Muscle layer of duodenum (tissue), 2 donors: ENCODE measurements at regions not wholly inside any gene's neighbourhood (a gene's known extent, or its start where the extent isn't known, plus 50 kb on each side); places are given as distances from the start of the nearest gene placed in this dataset.
"Not testable (repeated sequence)": the region's sequence is repeated elsewhere in the genome, so short reads cannot be mapped to it uniquely, and the experiment has no call there.

ENCODE experiments used
- H3K27ac ChIP-seq: one replicate; pipeline ENCODE4 v1.7.0; 2013; ENCODE audit warnings: mild to moderate bottlenecking, low read length
- H3K27me3 ChIP-seq: one replicate; pipeline ENCODE4 v1.7.0; 2013; ENCODE audit warnings: low read depth, mild to moderate bottlenecking, control low read depth, low read length
- H3K36me3 ChIP-seq, 2 donors: one replicate each; pipeline ENCODE4 v1.7.0; 2013; ENCODE audit warnings: low read length in 2 of 2, control low read depth in 1 of 2, mild to moderate bottlenecking in 1 of 2; ENCODE audit not compliant: insufficient read depth in 2 of 2, control insufficient read depth in 1 of 2
- H3K4me1 ChIP-seq, 2 donors: one replicate each; pipeline ENCODE4 v1.7.0; 2013; ENCODE audit warnings: low read length in 2 of 2, mild to moderate bottlenecking in 2 of 2, control low read depth in 1 of 2, moderate library complexity in 1 of 2; ENCODE audit not compliant: insufficient read depth in 2 of 2, control insufficient read depth in 1 of 2
- H3K4me3 ChIP-seq, 2 donors: one replicate each; pipeline ENCODE4 v1.7.0; 2013; ENCODE audit warnings: low read length in 2 of 2, low read depth in 1 of 2, mild to moderate bottlenecking in 1 of 2
- H3K9me3 ChIP-seq, 2 donors: one replicate each; pipeline ENCODE4 v1.7.0; 2013; ENCODE audit warnings: low read length in 2 of 2, control low read depth in 1 of 2, mild to moderate bottlenecking in 1 of 2; ENCODE audit not compliant: control insufficient read depth in 1 of 2
- donor health status: healthy.

DNA sequence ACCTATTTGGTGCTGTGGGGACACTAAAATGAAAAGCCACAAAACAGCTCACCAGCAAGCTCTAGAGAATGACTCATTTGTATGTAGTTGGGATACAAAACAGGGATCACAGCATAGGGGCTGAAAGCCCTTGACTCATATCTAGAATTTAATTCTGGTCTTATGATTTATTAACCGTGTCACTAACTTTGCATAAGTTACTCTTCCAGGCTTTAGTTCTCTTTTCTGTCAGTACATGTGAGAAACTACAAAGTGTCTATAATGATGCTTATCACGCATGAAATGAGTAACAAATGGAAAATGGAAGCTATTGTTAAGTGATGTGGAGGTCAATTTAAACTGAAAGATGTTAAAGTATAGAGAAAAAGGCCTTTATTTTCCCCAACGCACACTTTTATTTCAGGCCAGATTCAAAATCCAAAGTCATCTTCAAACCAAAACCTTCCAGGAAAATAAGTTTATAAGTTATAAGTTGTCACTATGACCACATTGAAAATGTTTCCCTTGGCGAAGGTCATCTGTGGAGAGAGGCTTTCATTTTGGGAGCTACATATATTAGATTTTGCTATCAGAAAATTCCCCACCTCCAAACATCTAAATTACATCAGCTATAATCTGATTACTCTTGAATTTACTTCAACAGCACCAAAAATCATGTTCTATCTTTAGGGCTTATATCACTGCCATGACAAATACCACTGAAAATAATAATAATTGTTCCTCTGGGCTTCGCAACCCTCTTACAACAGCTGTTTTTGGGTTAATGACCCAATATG is 430.5 kb downstream of the MRPL39 start:
- no peaks in the 10 kb centered on the region for H3K9me3 ChIP-seq
- no peak overlapping the region for H3K27ac ChIP-seq
- H3K4me1 ChIP-seq: no peaks in the 10 kb centered on the region
- H3K4me3 ChIP-seq: no peak overlapping the region
- no peaks in the 10 kb centered on the region for H3K27me3 ChIP-seq
- no peaks in the 10 kb centered on the region for H3K36me3 ChIP-seq

DNA sequence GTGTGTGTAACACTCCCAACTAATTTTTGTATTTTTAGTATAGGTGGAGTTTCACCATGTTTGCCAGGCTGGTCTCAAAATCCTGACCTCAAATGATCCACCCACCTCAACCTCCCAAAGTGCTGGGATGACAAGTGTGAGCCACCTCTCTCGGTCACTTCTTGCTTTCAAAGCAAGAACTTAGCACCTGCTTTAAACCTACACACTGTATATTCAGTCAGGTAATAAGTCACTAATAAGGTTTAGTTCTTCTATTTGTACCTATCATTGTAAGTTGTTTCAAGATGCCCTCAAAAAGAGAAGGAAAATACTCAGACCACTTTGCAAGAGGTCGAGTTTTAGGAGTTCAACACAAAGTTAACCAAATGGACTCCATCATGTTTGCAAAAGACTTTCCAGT is 431.3 kb downstream of the MRPL39 start:
- Histone ChIP-seq H3K4me3 (no peak overlapping the region), H3K9me3 (no peaks in the 10 kb centered on the region), H3K4me1 (no peaks in the 10 kb centered on the region), H3K36me3 (no peaks in the 10 kb centered on the region), H3K27me3 (no peaks in the 10 kb centered on the region), H3K27ac (no peak overlapping the region)

DNA sequence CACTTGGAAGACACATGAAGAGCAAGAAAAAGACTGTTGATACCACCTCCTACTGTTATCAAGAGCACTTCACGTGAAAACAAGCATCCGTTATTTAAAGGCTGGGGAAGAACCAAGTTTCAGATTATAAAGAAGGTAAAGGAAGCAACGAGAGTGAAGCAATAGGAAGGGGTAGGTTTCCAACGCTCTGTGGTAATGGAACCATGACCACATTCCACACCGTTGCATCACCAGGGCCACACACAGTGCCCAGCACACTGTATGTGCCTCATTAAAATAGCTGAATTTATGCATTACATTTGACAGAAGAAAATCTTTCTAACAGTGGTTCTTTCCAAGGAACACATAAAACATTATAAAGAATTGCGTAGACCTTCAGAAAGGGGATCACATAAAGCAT is 435.8 kb downstream of the MRPL39 start:
- Histone ChIP-seq H3K4me1 (no peaks in the 10 kb centered on the region), H3K27ac (no peak overlapping the region), H3K36me3 (no peaks in the 10 kb centered on the region), H3K9me3 (peaks cover 0 to 5% of the 10 kb centered on the region in 2 donors), H3K27me3 (no peaks in the 10 kb centered on the region), H3K4me3 (no peak overlapping the region)

DNA sequence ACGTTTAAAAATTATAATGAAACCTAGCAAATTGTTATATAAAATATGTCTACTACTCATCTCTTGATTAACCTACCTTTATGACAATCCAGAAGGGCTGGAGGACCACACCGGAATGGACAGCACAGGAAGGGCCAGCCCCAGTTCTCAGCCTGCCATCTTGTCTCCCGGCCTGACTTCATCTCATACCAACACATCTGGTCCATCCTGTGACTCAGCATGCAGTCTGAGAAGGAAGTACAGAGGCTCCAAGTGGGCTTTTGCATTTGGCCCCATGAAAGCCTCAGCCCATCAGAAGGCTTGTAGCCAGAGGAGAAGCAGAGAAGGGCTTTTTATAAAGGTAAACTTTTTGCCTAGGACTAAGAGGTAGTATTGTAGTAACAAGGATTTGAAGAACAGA is 436.6 kb downstream of the MRPL39 start:
- Histone ChIP-seq H3K36me3 (no peaks in the 10 kb centered on the region), H3K9me3 (peaks cover 0 to 5% of the 10 kb centered on the region in 2 donors), H3K27me3 (no peaks in the 10 kb centered on the region)

DNA sequence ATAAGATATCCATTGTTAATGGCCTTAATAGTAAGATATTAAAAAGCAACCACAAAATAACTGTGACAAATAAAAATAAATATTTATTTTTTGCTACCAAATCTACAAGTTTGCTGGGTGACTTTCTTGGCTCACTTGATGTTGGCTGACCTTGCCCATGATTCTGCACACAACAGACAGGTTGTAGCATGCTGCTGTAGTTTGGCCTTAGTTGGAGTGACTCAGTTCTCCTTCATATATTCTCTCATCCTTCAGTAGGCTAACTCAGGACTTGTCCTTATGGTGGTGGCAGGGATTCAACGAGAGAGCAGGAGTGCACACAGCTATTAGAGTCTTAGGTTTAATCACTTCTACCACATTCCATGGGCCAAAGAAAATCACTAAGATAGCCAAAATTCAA is 437.9 kb downstream of the MRPL39 start:
- no peak overlapping the region for H3K4me3 ChIP-seq
- H3K27me3 ChIP-seq: no peaks in the 10 kb centered on the region
- no peaks in the 10 kb centered on the region for H3K4me1 ChIP-seq
- no peak overlapping the region for H3K27ac ChIP-seq
- no peaks in the 10 kb centered on the region for H3K36me3 ChIP-seq
- H3K9me3 ChIP-seq: peaks cover 0 to 5% of the 10 kb centered on the region in 2 donors

More for the DNA sequence above, 436.6 kb downstream of the MRPL39 start:
- no peak overlapping the region for H3K4me3 ChIP-seq
- no peaks in the 10 kb centered on the region for H3K4me1 ChIP-seq
- H3K27ac ChIP-seq: no peak overlapping the region

DNA sequence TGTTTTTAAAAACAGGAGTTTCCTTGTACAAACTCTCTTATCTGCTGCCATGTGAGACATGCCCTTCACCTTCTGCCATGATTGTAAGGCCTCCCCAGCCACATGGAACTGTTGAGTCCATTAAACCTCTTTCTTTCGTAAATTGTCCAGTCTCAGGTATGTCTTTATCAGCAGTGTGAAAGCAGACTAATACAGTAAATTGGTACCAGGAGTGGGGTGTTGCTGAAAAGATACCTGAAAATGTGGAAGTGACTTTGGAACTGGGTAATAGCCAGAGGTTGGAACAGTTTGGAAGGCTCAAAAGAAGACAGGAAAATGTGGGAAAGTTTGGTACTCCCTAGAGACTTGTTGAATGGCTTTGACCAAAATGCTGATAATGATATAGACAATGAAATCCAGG is 440.4 kb downstream of the MRPL39 start:
- not testable (repeated sequence) for H3K27me3 ChIP-seq, H3K27ac ChIP-seq, H3K9me3 ChIP-seq, H3K4me1 ChIP-seq, H3K36me3 ChIP-seq, H3K4me3 ChIP-seq

DNA sequence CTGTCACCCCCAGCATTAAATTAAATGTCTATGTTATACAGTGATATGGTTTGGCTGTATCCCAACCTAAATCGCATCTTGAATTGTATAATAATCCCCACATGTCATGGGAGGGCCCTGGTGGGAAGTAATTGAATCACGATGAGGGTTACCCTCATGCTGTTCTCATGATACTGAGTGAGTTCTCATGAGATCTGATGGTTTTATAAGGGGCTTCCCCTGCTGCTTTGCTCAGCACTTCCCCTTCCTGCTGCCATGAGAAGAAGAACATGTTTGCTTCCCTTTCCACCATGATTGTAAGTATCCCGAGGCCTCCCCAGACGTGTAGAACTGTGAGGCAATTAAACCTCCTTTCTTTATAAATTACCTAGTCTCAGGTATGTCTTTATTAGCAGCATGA is 445.7 kb downstream of the MRPL39 start:
- H3K36me3 ChIP-seq: no peaks in the 10 kb centered on the region
- H3K27me3 ChIP-seq: no peaks in the 10 kb centered on the region
- H3K4me1 ChIP-seq: no peaks in the 10 kb centered on the region
- no peaks in the 10 kb centered on the region for H3K9me3 ChIP-seq
- H3K27ac ChIP-seq: no peak overlapping the region
- no peak overlapping the region for H3K4me3 ChIP-seq

DNA sequence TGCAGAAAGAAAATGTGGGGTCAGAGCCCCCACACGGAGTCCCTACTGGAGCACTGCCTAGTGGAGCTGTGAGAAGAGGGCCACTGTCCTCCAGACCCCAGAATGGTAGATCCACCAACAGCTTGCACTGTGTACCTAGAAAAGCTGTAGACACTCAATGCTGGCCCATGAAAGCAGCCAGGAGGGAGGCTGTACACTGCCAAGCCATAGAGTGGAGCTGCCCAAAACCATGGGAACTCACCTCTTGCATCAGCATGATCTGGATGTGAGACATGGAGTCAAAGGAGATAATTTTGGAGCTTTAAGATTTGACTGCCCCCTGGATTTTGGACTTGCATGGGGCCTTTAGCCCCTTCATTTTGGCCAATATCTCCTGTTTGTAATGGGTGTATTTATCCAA is 452.3 kb downstream of the MRPL39 start:
- H3K27me3 ChIP-seq, H3K4me1 ChIP-seq, H3K9me3 ChIP-seq, H3K4me3 ChIP-seq, H3K36me3 ChIP-seq, H3K27ac ChIP-seq: not testable (repeated sequence)

DNA sequence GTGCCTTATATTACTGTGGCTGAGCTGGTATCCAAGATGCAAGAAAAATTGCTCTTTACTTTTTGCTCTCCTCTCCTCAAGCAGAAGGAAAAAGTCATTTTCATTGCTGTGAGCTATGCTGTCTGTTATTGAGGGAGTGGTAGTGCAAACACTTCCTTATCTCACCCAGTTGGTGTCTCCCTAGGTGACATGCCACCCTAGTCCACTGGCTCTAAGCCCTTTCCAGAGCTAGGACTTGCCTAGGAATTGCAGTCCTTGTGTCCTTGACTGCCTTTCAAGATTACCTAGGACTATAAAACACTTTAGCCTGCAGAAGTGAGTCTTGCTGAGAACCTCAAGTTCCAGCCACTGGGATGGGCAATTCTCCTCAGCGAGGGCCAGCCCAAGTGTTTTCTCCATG is 458.3 kb downstream of the MRPL39 start:
- Histone ChIP-seq H3K4me3 (no peak overlapping the region), H3K27ac (no peak overlapping the region), H3K36me3 (no peaks in the 10 kb centered on the region), H3K9me3 (peaks cover 0 to 3% of the 10 kb centered on the region in 2 donors), H3K4me1 (no peaks in the 10 kb centered on the region), H3K27me3 (no peaks in the 10 kb centered on the region)

DNA sequence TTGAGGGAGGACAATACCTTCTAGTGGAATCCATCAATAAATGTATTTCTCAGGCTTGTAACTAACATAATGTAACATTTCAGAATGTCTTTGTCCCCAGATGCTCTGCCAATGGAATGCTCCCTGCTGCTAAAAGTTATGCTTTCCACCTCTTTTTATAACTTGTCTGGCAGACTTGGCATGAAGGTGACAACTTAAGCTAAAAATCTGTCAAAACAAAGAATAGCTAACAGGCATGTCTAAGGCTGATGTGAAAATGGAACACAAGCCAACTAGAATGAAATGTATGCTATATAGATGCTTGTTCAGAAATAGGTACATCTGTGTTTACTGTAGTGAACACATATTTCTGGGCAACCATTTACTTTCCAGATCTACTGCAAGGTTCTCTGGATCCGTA is 467.9 kb downstream of the MRPL39 start:
- no peaks in the 10 kb centered on the region for H3K36me3 ChIP-seq
- no peak overlapping the region for H3K4me3 ChIP-seq
- H3K27me3 ChIP-seq: no peaks in the 10 kb centered on the region
- no peak overlapping the region for H3K27ac ChIP-seq
- H3K4me1 ChIP-seq: no peaks in the 10 kb centered on the region
- no peaks in the 10 kb centered on the region for H3K9me3 ChIP-seq

DNA sequence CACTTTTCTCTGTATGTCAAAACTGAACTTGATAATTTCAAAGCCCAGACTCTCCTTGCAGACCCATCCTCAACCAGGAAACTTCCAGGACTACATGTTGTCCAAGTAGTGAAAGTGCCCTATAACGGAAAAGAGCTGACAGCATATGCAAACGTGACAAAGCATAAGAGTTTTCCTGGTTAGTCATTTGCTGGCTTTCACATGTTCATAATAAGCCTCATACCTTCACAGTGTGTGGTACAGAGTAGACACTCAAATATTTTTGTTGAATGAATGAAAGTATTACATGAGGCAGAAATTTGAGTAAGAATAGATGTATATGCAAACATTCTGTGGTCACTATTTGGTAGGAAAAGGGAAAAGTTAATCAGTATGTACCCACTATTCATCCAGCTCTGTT is 473.3 kb downstream of the MRPL39 start:
- Histone ChIP-seq H3K27me3 (no peaks in the 10 kb centered on the region), H3K36me3 (no peaks in the 10 kb centered on the region), H3K4me1 (no peaks in the 10 kb centered on the region), H3K4me3 (no peak overlapping the region), H3K9me3 (no peaks in the 10 kb centered on the region), H3K27ac (no peak overlapping the region)

DNA sequence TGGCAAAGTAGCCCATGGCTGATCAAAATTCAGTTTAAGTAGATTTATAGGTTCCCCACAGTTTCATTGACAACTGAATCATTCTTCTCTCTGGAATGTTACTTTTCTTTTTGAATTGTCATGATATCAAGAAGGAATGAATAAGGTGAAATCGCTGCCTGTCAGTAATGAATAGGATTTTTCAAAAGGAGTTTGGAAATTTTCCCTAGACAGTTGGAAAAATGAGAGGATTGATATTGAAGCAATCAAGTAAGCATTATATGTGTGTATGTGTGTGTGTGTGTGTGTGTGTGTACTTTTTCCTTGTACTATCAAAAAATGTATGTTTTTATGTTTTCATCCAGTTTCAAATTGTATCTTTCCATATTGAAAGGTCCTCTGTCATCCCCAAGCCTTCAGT is 479.5 kb downstream of the MRPL39 start:
- H3K4me1 ChIP-seq: no peaks in the 10 kb centered on the region
- no peaks in the 10 kb centered on the region for H3K27me3 ChIP-seq
- H3K4me3 ChIP-seq: no peak overlapping the region
- no peak overlapping the region for H3K27ac ChIP-seq
- no peaks in the 10 kb centered on the region for H3K36me3 ChIP-seq
- H3K9me3 ChIP-seq: no peaks in the 10 kb centered on the region
